ENCODE measurements at regions not wholly inside any gene's neighbourhood (a gene's known extent, or its start where the extent isn't known, plus 50 kb on each side); places are given as distances from the start of the nearest gene placed in this dataset.

GRCh38 chr6:167396068-167396658 lies 71.3 kb downstream of the TTLL2 start:
- no peak for TF ChIP-seq CTCF (IDR thresholded peaks at IDR 0.05)
- no peak for TF ChIP-seq POLR2A (IDR thresholded peaks at IDR 0.05)
